ENCODE measurements at regions not wholly inside any gene's neighbourhood (a gene's known extent, or its start where the extent isn't known, plus 50 kb on each side); places are given as distances from the start of the nearest gene placed in this dataset.

GRCh38 chr4:104263100-104263499 lies 231.6 kb downstream of the CXXC4 start:
- Mint-ChIP-seq H3K36me3 (ENCODE audit: low read depth) (no peaks in the 10 kb centered on the region), H3K4me1 (no peaks in the 10 kb centered on the region), H3K9me3 (no peaks in the 10 kb centered on the region), H3K27me3 (no peaks in the 10 kb centered on the region), H3K4me3 (no peak overlapping the region), H3K27ac (no peak overlapping the region)
- ATAC-seq (no peak), DNase-seq (no peak)

- H3K27ac Mint-ChIP-seq, result no peak overlapping the region
- no peaks in the 10 kb centered on the region for H3K27me3 Mint-ChIP-seq
- no peaks in the 10 kb centered on the region for H3K36me3 Mint-ChIP-seq (ENCODE audit: low read depth)
- H3K4me3 Mint-ChIP-seq, result no peak overlapping the region
- H3K9me3 Mint-ChIP-seq, result no peaks in the 10 kb centered on the region
- DNase-seq (no peak), ATAC-seq (no peak)
- H3K4me1 Mint-ChIP-seq, result no peaks in the 10 kb centered on the region
Observed at GRCh38 chr4:104262678-104263077, 232.0 kb downstream of the CXXC4 start.

GRCh38 chr4:104248726-104249125 lies 246.0 kb downstream of the CXXC4 start:
- no peaks in the 10 kb centered on the region for H3K4me1 Mint-ChIP-seq
- H3K27me3 Mint-ChIP-seq, result no peaks in the 10 kb centered on the region
- no peak for ATAC-seq
- no peak overlapping the region for H3K27ac Mint-ChIP-seq
- H3K36me3 Mint-ChIP-seq (ENCODE audit: low read depth), result no peaks in the 10 kb centered on the region
- H3K4me3 Mint-ChIP-seq, result no peak overlapping the region
- no peak for DNase-seq
- peaks cover 28% of the 10 kb centered on the region for H3K9me3 Mint-ChIP-seq

- no peaks in the 10 kb centered on the region for H3K4me1 Mint-ChIP-seq
- H3K36me3 Mint-ChIP-seq (ENCODE audit: low read depth), result no peaks in the 10 kb centered on the region
- ATAC-seq, result no peak
Observed at GRCh38 chr4:104235967-104236366, 258.7 kb downstream of the CXXC4 start.

GRCh38 chr4:104217526-104217925 lies 277.2 kb downstream of the CXXC4 start:
- Mint-ChIP-seq H3K9me3 (peaks cover 4% of the 10 kb centered on the region), H3K4me3 (no peak overlapping the region), H3K4me1 (no peaks in the 10 kb centered on the region), H3K27me3 (no peaks in the 10 kb centered on the region), H3K36me3 (ENCODE audit: low read depth) (no peaks in the 10 kb centered on the region), H3K27ac (no peak overlapping the region)
- no peak for DNase-seq
- ATAC-seq, result no peak

More at GRCh38 chr4:104235967-104236366, 258.7 kb downstream of the CXXC4 start:
- Mint-ChIP-seq H3K4me3 (no peak overlapping the region), H3K27ac (no peak overlapping the region), H3K9me3 (peaks cover 5% of the 10 kb centered on the region), H3K27me3 (no peaks in the 10 kb centered on the region)
- DNase-seq, result no peak

- no peaks in the 10 kb centered on the region for H3K36me3 Mint-ChIP-seq (ENCODE audit: low read depth)
- H3K4me1 Mint-ChIP-seq, result no peaks in the 10 kb centered on the region
- DNase-seq (no peak), ATAC-seq (no peak)
- H3K27ac Mint-ChIP-seq, result no peak overlapping the region
- no peaks in the 10 kb centered on the region for H3K27me3 Mint-ChIP-seq
- H3K9me3 Mint-ChIP-seq, result peaks cover 4% of the 10 kb centered on the region
- no peak overlapping the region for H3K4me3 Mint-ChIP-seq
Observed at GRCh38 chr4:104211657-104212056, 283.0 kb downstream of the CXXC4 start.

GRCh38 chr4:104210420-104210819 lies 284.3 kb downstream of the CXXC4 start:
- no peaks in the 10 kb centered on the region for H3K27me3 Mint-ChIP-seq
- H3K9me3 Mint-ChIP-seq, result no peaks in the 10 kb centered on the region
- DNase-seq (no peak), ATAC-seq (no peak)
- no peaks in the 10 kb centered on the region for H3K36me3 Mint-ChIP-seq (ENCODE audit: low read depth)
- no peak overlapping the region for H3K4me3 Mint-ChIP-seq
- H3K4me1 Mint-ChIP-seq, result no peaks in the 10 kb centered on the region
- no peak overlapping the region for H3K27ac Mint-ChIP-seq

GRCh38 chr4:104206784-104207183 lies 287.9 kb downstream of the CXXC4 start:
- no peak overlapping the region for H3K4me3 Mint-ChIP-seq
- H3K27me3 Mint-ChIP-seq, result no peaks in the 10 kb centered on the region
- ATAC-seq (no peak), DNase-seq (no peak)
- no peaks in the 10 kb centered on the region for H3K36me3 Mint-ChIP-seq (ENCODE audit: low read depth)
- no peak overlapping the region for H3K27ac Mint-ChIP-seq
- no peaks in the 10 kb centered on the region for H3K4me1 Mint-ChIP-seq
- H3K9me3 Mint-ChIP-seq, result peaks cover 4% of the 10 kb centered on the region

GRCh38 chr4:104205116-104205515 lies 289.6 kb downstream of the CXXC4 start:
- no peak overlapping the region for H3K4me3 Mint-ChIP-seq
- no peak for DNase-seq
- H3K27ac Mint-ChIP-seq, result no peak overlapping the region
- H3K9me3 Mint-ChIP-seq, result peaks cover 4% of the 10 kb centered on the region
- no peaks in the 10 kb centered on the region for H3K4me1 Mint-ChIP-seq
- no peak for ATAC-seq
- H3K36me3 Mint-ChIP-seq (ENCODE audit: low read depth), result no peaks in the 10 kb centered on the region
- no peaks in the 10 kb centered on the region for H3K27me3 Mint-ChIP-seq

- DNase-seq (no peak), ATAC-seq (no peak)
- H3K27ac Mint-ChIP-seq, result no peak overlapping the region
- H3K27me3 Mint-ChIP-seq, result no peaks in the 10 kb centered on the region
- no peaks in the 10 kb centered on the region for H3K36me3 Mint-ChIP-seq (ENCODE audit: low read depth)
- H3K9me3 Mint-ChIP-seq, result peaks cover 4% of the 10 kb centered on the region
- no peak overlapping the region for H3K4me3 Mint-ChIP-seq
- H3K4me1 Mint-ChIP-seq, result no peaks in the 10 kb centered on the region
Observed at GRCh38 chr4:104188301-104188700, 306.4 kb downstream of the CXXC4 start.

- no peaks in the 10 kb centered on the region for H3K36me3 Mint-ChIP-seq (ENCODE audit: low read depth)
- no peaks in the 10 kb centered on the region for H3K4me1 Mint-ChIP-seq
- DNase-seq (no peak), ATAC-seq (no peak)
- H3K9me3 Mint-ChIP-seq, result peaks cover 3% of the 10 kb centered on the region
- H3K27ac Mint-ChIP-seq, result no peak overlapping the region
- no peaks in the 10 kb centered on the region for H3K27me3 Mint-ChIP-seq
- no peak overlapping the region for H3K4me3 Mint-ChIP-seq
Observed at GRCh38 chr4:104169437-104169836, 325.3 kb downstream of the CXXC4 start.

- no peaks in the 10 kb centered on the region for H3K27me3 Mint-ChIP-seq
- H3K36me3 Mint-ChIP-seq (ENCODE audit: low read depth), result no peaks in the 10 kb centered on the region
- H3K9me3 Mint-ChIP-seq, result peaks cover 1% of the 10 kb centered on the region
- H3K4me3 Mint-ChIP-seq, result no peak overlapping the region
- H3K4me1 Mint-ChIP-seq, result no peaks in the 10 kb centered on the region
- ATAC-seq (no peak), DNase-seq (no peak)
- no peak overlapping the region for H3K27ac Mint-ChIP-seq
Observed at GRCh38 chr4:104166749-104167148, 327.9 kb downstream of the CXXC4 start.

GRCh38 chr4:104163820-104164219 lies 330.9 kb downstream of the CXXC4 start:
- Mint-ChIP-seq H3K27ac (no peak overlapping the region), H3K4me1 (no peaks in the 10 kb centered on the region), H3K27me3 (no peaks in the 10 kb centered on the region), H3K36me3 (ENCODE audit: low read depth) (no peaks in the 10 kb centered on the region), H3K4me3 (no peak overlapping the region), H3K9me3 (no peaks in the 10 kb centered on the region)
- ATAC-seq (no peak), DNase-seq (no peak)

GRCh38 chr4:104146048-104146447 lies 348.6 kb downstream of the CXXC4 start:
- no peaks in the 10 kb centered on the region for H3K9me3 Mint-ChIP-seq
- no peak for ATAC-seq
- no peak overlapping the region for H3K4me3 Mint-ChIP-seq
- no peaks in the 10 kb centered on the region for H3K27me3 Mint-ChIP-seq
- H3K27ac Mint-ChIP-seq, result no peak overlapping the region
- no peaks in the 10 kb centered on the region for H3K4me1 Mint-ChIP-seq
- no peak for DNase-seq
- no peaks in the 10 kb centered on the region for H3K36me3 Mint-ChIP-seq (ENCODE audit: low read depth)

GRCh38 chr4:104138116-104138515 lies 356.6 kb downstream of the CXXC4 start:
- no peak overlapping the region for H3K27ac Mint-ChIP-seq
- no peaks in the 10 kb centered on the region for H3K36me3 Mint-ChIP-seq (ENCODE audit: low read depth)
- peaks cover 8% of the 10 kb centered on the region for H3K9me3 Mint-ChIP-seq
- DNase-seq, result no peak
- no peaks in the 10 kb centered on the region for H3K27me3 Mint-ChIP-seq
- no peak overlapping the region for H3K4me3 Mint-ChIP-seq
- no peak for ATAC-seq
- H3K4me1 Mint-ChIP-seq, result no peaks in the 10 kb centered on the region

GRCh38 chr4:104129243-104129642 lies 365.5 kb downstream of the CXXC4 start:
- H3K4me3 Mint-ChIP-seq, result no peak overlapping the region
- ATAC-seq (no peak), DNase-seq (no peak)
- no peaks in the 10 kb centered on the region for H3K9me3 Mint-ChIP-seq
- H3K36me3 Mint-ChIP-seq (ENCODE audit: low read depth), result no peaks in the 10 kb centered on the region
- no peaks in the 10 kb centered on the region for H3K4me1 Mint-ChIP-seq
- no peak overlapping the region for H3K27ac Mint-ChIP-seq
- no peaks in the 10 kb centered on the region for H3K27me3 Mint-ChIP-seq

Measured in activated naive CD8-positive, alpha-beta T cell treated with anti-CD3 and anti-CD28 coated beads, Interleukin-2, amount 50 U/mL, for 24 hours (primary cell).